Body of pancreas (tissue), 4 donors: ENCODE measurements at regions not wholly inside any gene's neighbourhood (a gene's known extent, or its start where the extent isn't known, plus 50 kb on each side); places are given as distances from the start of the nearest gene placed in this dataset.

Experiments
- CTCF ChIP-seq, 7 experiments: fragments of 450-650 bp in 4 of 7; fragments of 200-600 bp in 3 of 7; sonication (generic) in 3 of 7; IDR thresholded peaks; one replicate each; pipeline ENCODE4 v1.5.1; 2016 to 2019; ENCODE audit warnings: antibody characterized with exemption in 7 of 7
- POLR2A ChIP-seq, 3 donors: fragments of 450-650 bp; IDR thresholded peaks; one replicate each; pipeline ENCODE4 v1.6.1; 2016; ENCODE audit warnings: antibody characterized with exemption in 3 of 3, mild to moderate bottlenecking in 2 of 3

GRCh38 chr1:228818296-228818695 is 83.0 kb downstream of the RHOU start:
- TF ChIP-seq POLR2A (IDR thresholded peaks at IDR 0.05) (no peak), CTCF (IDR thresholded peaks at IDR 0.05) (no peak)
